ENCODE measurements at regions not wholly inside any gene's neighbourhood (a gene's known extent, or its start where the extent isn't known, plus 50 kb on each side); places are given as distances from the start of the nearest gene placed in this dataset.

- TF ChIP-seq ZNF462 (CRISPR knock-in tag; IDR thresholded peaks at IDR 0.05) (no peak), ZNF114 (CRISPR knock-in tag; IDR thresholded peaks at IDR 0.05) (no peak), EZH2 (IDR thresholded peaks at IDR 0.05; ENCODE audit: low read depth, unreplicated experiment) (no peak), ZNF331 (CRISPR knock-in tag; IDR thresholded peaks at IDR 0.05; ENCODE audit: low read depth) (no peak), ETS1 (IDR thresholded peaks at IDR 0.05) (no peak), STAT1 (IDR thresholded peaks at IDR 0.05; ENCODE audit: unreplicated experiment) (no peak)
Measured at GRCh38 chr4:11614426-11614825, 185.7 kb upstream of the HS3ST1 start (continued).

- Mint-ChIP-seq H3K27me3 (ENCODE audit: insufficient read depth, low read depth, poor library complexity) (no peaks in the 10 kb centered on the region), H3K4me3 (no peak overlapping the region), H3K9me3 (no peaks in the 10 kb centered on the region), H3K27ac (no peak overlapping the region), H3K4me1 (no peaks in the 10 kb centered on the region), H3K36me3 (ENCODE audit: low read depth) (no peaks in the 10 kb centered on the region)
- no peak overlapping the region for H3K4me3 ChIP-seq
- H3K27ac ChIP-seq (ENCODE audit: low read depth): no peak overlapping the region
- no peaks in the 10 kb centered on the region for H3K36me3 ChIP-seq (ENCODE audit: insufficient read depth)
- no peaks in the 10 kb centered on the region for H3K79me2 ChIP-seq (replicated peaks; ENCODE audit: insufficient read depth)
- ATAC-seq (no peak), DNase-seq (ENCODE audit: low spot score) (no peak)
- no peaks in the 10 kb centered on the region for H3K4me1 ChIP-seq (ENCODE audit: insufficient read depth)
- H2AFZ ChIP-seq: no peak overlapping the region
- no peaks in the 10 kb centered on the region for H4K20me1 ChIP-seq (replicated peaks; ENCODE audit: insufficient read depth)
- H3K27me3 ChIP-seq (ENCODE audit: insufficient read depth): no peaks in the 10 kb centered on the region
- H3K4me2 ChIP-seq: no peak overlapping the region
- H3F3A ChIP-seq (replicated peaks; ENCODE audit: low read depth): no peaks in the 10 kb centered on the region
- 0 out of 2 replicates have a peak, but pooled peaks cover 3% of the 10 kb centered on the region for H3K9me2 ChIP-seq (ENCODE audit: insufficient read depth)
- TF ChIP-seq STAT1 (IDR thresholded peaks at IDR 0.05; ENCODE audit: unreplicated experiment): no peak
- TF ChIP-seq JUNB (IDR thresholded peaks at IDR 0.05; ENCODE audit: unreplicated experiment): no peak
- no peak for TF ChIP-seq ZNF331 (CRISPR knock-in tag; IDR thresholded peaks at IDR 0.05; ENCODE audit: low read depth)
- no peak for TF ChIP-seq CREB1 (CRISPR knock-in tag; IDR thresholded peaks at IDR 0.05; ENCODE audit: low read depth)
- no peak for TF ChIP-seq EZH2phosphoT487 (IDR thresholded peaks at IDR 0.05; ENCODE audit: unreplicated experiment)
- TF ChIP-seq POLR2AphosphoS5 (IDR thresholded peaks at IDR 0.05; ENCODE audit: low read depth): no peak
- no peak for TF ChIP-seq NANOG (IDR thresholded peaks at IDR 0.05; ENCODE audit: borderline replicate concordance)
- TF ChIP-seq EZH2 (IDR thresholded peaks at IDR 0.05; ENCODE audit: low read depth, unreplicated experiment): no peak
- no peak for TF ChIP-seq ZNF114 (CRISPR knock-in tag; IDR thresholded peaks at IDR 0.05)
- no peak for TF ChIP-seq CTCF (conservative IDR thresholded peaks at IDR 0.05; ENCODE audit: low read depth in 2 of 2)
- TF ChIP-seq ETS1 (IDR thresholded peaks at IDR 0.05): no peak
Measured at GRCh38 chr4:11611868-11612267, 183.2 kb upstream of the HS3ST1 start.
